GM23248 (cell line): ENCODE measurements at regions not wholly inside any gene's neighbourhood (a gene's known extent, or its start where the extent isn't known, plus 50 kb on each side); places are given as distances from the start of the nearest gene placed in this dataset.

Source experiments
- DNase-seq: peaks from one replicate; pipeline ENCODE4 v3.0.0-alpha.2; 2015
- H2AFZ ChIP-seq: fragments of 200-600 bp; sonication (generic); 2 replicates; pipeline ENCODE4 v1.6.1; 2016; ENCODE audit warnings: antibody characterized with exemption
- H3F3A ChIP-seq: fragments of 200-600 bp; sonication (generic); 2 replicates; pipeline ENCODE4 v1.6.1; 2016; ENCODE audit warnings: mild to moderate bottlenecking, antibody characterized with exemption, mixed run types; ENCODE audit not compliant: insufficient read depth
- H3K27ac ChIP-seq: fragments of 200-600 bp; sonication (generic); 2 replicates; pipeline ENCODE4 v1.5.1; 2016; ENCODE audit warnings: mild to moderate bottlenecking
- H3K27me3 ChIP-seq: fragments of 200-600 bp; sonication (generic); replicated peaks from 2 replicates; pipeline ENCODE4 v1.6.1; 2016; ENCODE audit warnings: mild to moderate bottlenecking; ENCODE audit not compliant: insufficient read depth
- H3K36me3 ChIP-seq: fragments of 200-600 bp; sonication (generic); 2 replicates; pipeline ENCODE4 v1.6.1; 2016; ENCODE audit warnings: low read depth, mild to moderate bottlenecking
- H3K4me1 ChIP-seq: fragments of 200-600 bp; sonication (generic); 2 replicates; pipeline ENCODE4 v1.6.1; 2016; ENCODE audit warnings: mild to moderate bottlenecking; ENCODE audit not compliant: insufficient read depth
- H3K4me2 ChIP-seq: fragments of 200-600 bp; sonication (generic); one replicate; pipeline ENCODE4 v1.6.1; 2016; ENCODE audit warnings: mild to moderate bottlenecking; ENCODE audit not compliant: unreplicated experiment
- H3K4me3 ChIP-seq: fragments of 200-600 bp; sonication (generic); 2 replicates; pipeline ENCODE4 v1.5.1; 2016; ENCODE audit warnings: mild to moderate bottlenecking
- H3K79me2 ChIP-seq: fragments of 200-600 bp; sonication (generic); 2 replicates; pipeline ENCODE4 v1.6.1; 2016; ENCODE audit warnings: mild to moderate bottlenecking; ENCODE audit not compliant: insufficient read depth
- H3K9ac ChIP-seq: fragments of 200-600 bp; sonication (generic); 2 replicates; pipeline ENCODE4 v1.6.1; 2016; ENCODE audit warnings: mild to moderate bottlenecking
- H3K9me2 ChIP-seq: fragments of 200-600 bp; sonication (generic); 2 replicates; pipeline ENCODE4 v1.6.1; 2016; ENCODE audit warnings: mixed run types, mild to moderate bottlenecking, moderate library complexity; ENCODE audit not compliant: insufficient read depth
- H3K9me3 ChIP-seq: fragments of 200-600 bp; sonication (generic); one replicate; pipeline ENCODE4 v1.6.1; 2017; ENCODE audit warnings: low read depth
- H4K20me1 ChIP-seq: fragments of 200-600 bp; sonication (generic); 2 replicates; pipeline ENCODE4 v1.6.0; 2016; ENCODE audit not compliant: insufficient read depth
- EZH2 ChIP-seq: fragments of 200-600 bp; sonication (generic); IDR thresholded peaks from 2 replicates; pipeline ENCODE4 v1.6.1; 2018; ENCODE audit warnings: antibody characterized with exemption, mild to moderate bottlenecking; ENCODE audit not compliant: insufficient read depth, poor library complexity, severe bottlenecking
- EZH2phosphoT487 ChIP-seq: fragments of 200-600 bp; sonication (generic); IDR thresholded peaks from 2 replicates; pipeline ENCODE4 v1.6.1; 2018; ENCODE audit warnings: antibody characterized with exemption, moderate library complexity, mild to moderate bottlenecking, low read depth; ENCODE audit not compliant: insufficient read depth
- WGBS, 2 experiments: methylation state at CpG; one replicate each; pipeline ENCODE4 v1.1.6; 2015 to 2017; ENCODE audit warnings: low lambda C conversion rate in 2 of 2, low coverage in 1 of 2; ENCODE audit errors: missing lambda C conversion rate in 2 of 2; 5-methylcytosine and 5-hydroxymethylcytosine counted together
- in situ Hi-C: fragments of 300-500 bp; cut with MboI; formaldehyde crosslinking; loops from 2 replicates; pipeline ENCODE4 v1.15.0; 2020

- Histone ChIP-seq H3K27me3 (no peaks in the 10 kb centered on the region), H3K9me2 (no peaks in the 10 kb centered on the region), H3K4me2 (no peak overlapping the region), H3K4me1 (no peaks in the 10 kb centered on the region), H3K9me3 (no peaks in the 10 kb centered on the region), H3K36me3 (no peaks in the 10 kb centered on the region), H3F3A (no peaks in the 10 kb centered on the region), H3K4me3 (no peak overlapping the region), H3K79me2 (no peaks in the 10 kb centered on the region), H2AFZ (no peak overlapping the region), H4K20me1 (no peaks in the 10 kb centered on the region), H3K9ac (no peak overlapping the region), H3K27ac (no peak overlapping the region)
- 55 to 58% methylated on average over 19 to 22 of the region's 22 CpGs for whole genome bisulfite sequencing, 2 experiments
- in situ Hi-C loops = no loop called here
- TF ChIP-seq EZH2 = no peak
- TF ChIP-seq EZH2phosphoT487 = no peak
- DNase-seq = no peak
Measured at GRCh38 chr16:50948268-50948930, 202.7 kb downstream of the SALL1 start.

GRCh38 chr16:50947826-50948225 lies 203.2 kb downstream of the SALL1 start:
- Histone ChIP-seq H3K36me3 (no peaks in the 10 kb centered on the region), H3K9me3 (no peaks in the 10 kb centered on the region), H3K79me2 (no peaks in the 10 kb centered on the region), H4K20me1 (no peaks in the 10 kb centered on the region), H3K27ac (no peak overlapping the region), H3K9ac (no peak overlapping the region), H3F3A (no peaks in the 10 kb centered on the region), H3K4me1 (no peaks in the 10 kb centered on the region), H2AFZ (no peak overlapping the region), H3K27me3 (no peaks in the 10 kb centered on the region), H3K4me3 (no peak overlapping the region), H3K4me2 (no peak overlapping the region), H3K9me2 (no peaks in the 10 kb centered on the region)
- DNase-seq = no peak
- WGBS, 2 experiments = 68 to 73% methylated on average over 1 of the region's 1 CpG
- TF ChIP-seq EZH2 (no peak), EZH2phosphoT487 (no peak)
- in situ Hi-C loops = no loop called here

GRCh38 chr16:50946606-50947005 lies 204.5 kb downstream of the SALL1 start:
- Histone ChIP-seq H3K36me3 (no peaks in the 10 kb centered on the region), H3K9me3 (no peaks in the 10 kb centered on the region), H2AFZ (no peak overlapping the region), H3K27ac (no peak overlapping the region), H3K9ac (no peak overlapping the region), H3K4me1 (no peaks in the 10 kb centered on the region), H3K4me3 (no peak overlapping the region), H3K9me2 (no peaks in the 10 kb centered on the region), H4K20me1 (no peaks in the 10 kb centered on the region), H3K79me2 (no peaks in the 10 kb centered on the region), H3K4me2 (no peak overlapping the region), H3K27me3 (no peaks in the 10 kb centered on the region), H3F3A (no peaks in the 10 kb centered on the region)
- in situ Hi-C loops = no loop called here
- 67% methylated on average over 5 of the region's 5 CpGs for WGBS, 2 experiments
- TF ChIP-seq EZH2phosphoT487 (no peak), EZH2 (no peak)
- no peak for DNase-seq

GRCh38 chr16:50946098-50946497 lies 204.2 kb downstream of the CYLD start:
- WGBS, 2 experiments = 33 to 35% methylated on average over 3 of the region's 3 CpGs
- Histone ChIP-seq H3K27me3 (no peaks in the 10 kb centered on the region), H2AFZ (no peak overlapping the region), H3K4me3 (no peak overlapping the region), H3K9me2 (no peaks in the 10 kb centered on the region), H3K9me3 (no peaks in the 10 kb centered on the region), H3K4me1 (no peaks in the 10 kb centered on the region), H4K20me1 (no peaks in the 10 kb centered on the region), H3K79me2 (no peaks in the 10 kb centered on the region), H3K9ac (no peak overlapping the region), H3K27ac (no peak overlapping the region), H3K36me3 (no peaks in the 10 kb centered on the region), H3F3A (no peaks in the 10 kb centered on the region), H3K4me2 (no peak overlapping the region)
- in situ Hi-C loops = no loop called here
- DNase-seq = no peak
- TF ChIP-seq EZH2 (no peak), EZH2phosphoT487 (no peak)

- Histone ChIP-seq H3K4me1 (no peaks in the 10 kb centered on the region), H3K79me2 (no peaks in the 10 kb centered on the region), H2AFZ (no peak overlapping the region), H3F3A (no peaks in the 10 kb centered on the region), H3K9me3 (no peaks in the 10 kb centered on the region), H3K4me3 (no peak overlapping the region), H3K4me2 (no peak overlapping the region), H3K36me3 (no peaks in the 10 kb centered on the region), H4K20me1 (no peaks in the 10 kb centered on the region), H3K27ac (no peak overlapping the region), H3K9ac (no peak overlapping the region), H3K9me2 (no peaks in the 10 kb centered on the region), H3K27me3 (no peaks in the 10 kb centered on the region)
- TF ChIP-seq EZH2phosphoT487 (no peak), EZH2 (no peak)
- in situ Hi-C loops = no loop called here
- no peak for DNase-seq
- whole genome bisulfite sequencing, 2 experiments = 33 to 43% methylated on average over 4 of the region's 4 CpGs
Measured at GRCh38 chr16:50945171-50945570, 203.3 kb downstream of the CYLD start.
